ENCODE measurements at regions not wholly inside any gene's neighbourhood (a gene's known extent, or its start where the extent isn't known, plus 50 kb on each side); places are given as distances from the start of the nearest gene placed in this dataset.

GRCh38 chr12:83199069-83199468, 512.4 kb downstream of the TMTC2 start:
- H3K4me1 ChIP-seq (ENCODE audit: control insufficient read depth, insufficient read depth, low read length) = no peaks in the 10 kb centered on the region
- ChIA-PET CTCF (no interaction called here), POLR2A (no interaction called here)
- H3K4me3 ChIP-seq (ENCODE audit: low read depth, low read length) = no peak overlapping the region
- TF ChIP-seq ZNF76 (tag by site-specific recombination; IDR thresholded peaks at IDR 0.05; ENCODE audit: borderline replicate concordance, low read depth) = no peak
- TF ChIP-seq ZBTB1 (tag by site-specific recombination; IDR thresholded peaks at IDR 0.05) = no peak
- TF ChIP-seq AEBP2 (tag by site-specific recombination; IDR thresholded peaks at IDR 0.05; ENCODE audit: borderline replicate concordance) = no peak
- TF ChIP-seq ZNF677 (tag by site-specific recombination; IDR thresholded peaks at IDR 0.05) = no peak
- no peak for TF ChIP-seq ZNF214 (tag by site-specific recombination; IDR thresholded peaks at IDR 0.05; ENCODE audit: borderline replicate concordance)
- TF ChIP-seq ZSCAN30 (tag by site-specific recombination; IDR thresholded peaks at IDR 0.05) = no peak
- TF ChIP-seq SP2 (tag by site-specific recombination; IDR thresholded peaks at IDR 0.05) = no peak
- TF ChIP-seq BCL11B (tag by site-specific recombination; IDR thresholded peaks at IDR 0.05; ENCODE audit: low read depth) = no peak
- no peak for TF ChIP-seq ZNF518A (tag by site-specific recombination; conservative IDR thresholded peaks at IDR 0.05; ENCODE audit: low read depth)
- no peak for TF ChIP-seq ZNF335 (tag by site-specific recombination; conservative IDR thresholded peaks at IDR 0.05)
- TF ChIP-seq ZNF830 (tag by site-specific recombination; IDR thresholded peaks at IDR 0.05; ENCODE audit: low read depth) = no peak
- no peak for TF ChIP-seq ATF2 (tag by site-specific recombination; IDR thresholded peaks at IDR 0.05; ENCODE audit: low read depth)
- TF ChIP-seq ZNF423 (tag by site-specific recombination; IDR thresholded peaks at IDR 0.05) = no peak
- TF ChIP-seq PATZ1 (tag by site-specific recombination; IDR thresholded peaks at IDR 0.05) = no peak
- no peaks in the 10 kb centered on the region for H3K36me3 ChIP-seq (ENCODE audit: control insufficient read depth in 2 of 2, insufficient read depth in 1 of 2, low read length in 2 of 2)
- no peak overlapping the region for H3K27ac ChIP-seq (ENCODE audit: extremely low read depth, low read depth, low read length)
- H3K9me3 ChIP-seq (ENCODE audit: control insufficient read depth, insufficient read depth, low read depth, low read length) = no peaks in the 10 kb centered on the region

- Histone ChIP-seq H3K36me3 (ENCODE audit: control insufficient read depth in 2 of 2, insufficient read depth in 1 of 2, low read length in 2 of 2) (no peaks in the 10 kb centered on the region), H3K9me3 (ENCODE audit: control insufficient read depth, insufficient read depth, low read depth, low read length) (no peaks in the 10 kb centered on the region), H3K4me3 (ENCODE audit: low read depth, low read length) (no peak overlapping the region), H3K27ac (ENCODE audit: extremely low read depth, low read depth, low read length) (no peak overlapping the region), H3K4me1 (ENCODE audit: control insufficient read depth, insufficient read depth, low read length) (no peaks in the 10 kb centered on the region)
- ChIA-PET POLR2A (no interaction called here), CTCF (no interaction called here)
- TF ChIP-seq ZNF169 (tag by site-specific recombination; IDR thresholded peaks at IDR 0.05) = no peak
- TF ChIP-seq ZNF776 (tag by site-specific recombination; IDR thresholded peaks at IDR 0.05; ENCODE audit: borderline replicate concordance) = no peak
- TF ChIP-seq ZBTB49 (tag by site-specific recombination; IDR thresholded peaks at IDR 0.05; ENCODE audit: low read depth) = no peak
- no peak for TF ChIP-seq ZNF174 (tag by site-specific recombination; IDR thresholded peaks at IDR 0.05)
- no peak for TF ChIP-seq ZNF513 (tag by site-specific recombination; IDR thresholded peaks at IDR 0.05)
- no peak for TF ChIP-seq ZNF600 (tag by site-specific recombination; IDR thresholded peaks at IDR 0.05)
Measured at GRCh38 chr12:83198291-83199015, 511.7 kb downstream of the TMTC2 start.
